Ovary (tissue), 7 donors: ENCODE measurements at regions not wholly inside any gene's neighbourhood (a gene's known extent, or its start where the extent isn't known, plus 50 kb on each side); places are given as distances from the start of the nearest gene placed in this dataset.

Source experiments
- DNase-seq, 5 donors: peaks; one replicate each; pipeline ENCODE4 v3.0.0-alpha.2; 2019 to 2020
- H3K27ac ChIP-seq, 2 donors: fragments of 200-600 bp; one replicate each; pipeline versions ENCODE4 v1.5.1 to v1.8.0; 2019 to 2022
- H3K27me3 ChIP-seq: fragments of 200-600 bp; one replicate; pipeline ENCODE4 v1.8.0; 2022
- H3K36me3 ChIP-seq: fragments of 200-600 bp; sonication (generic); one replicate; pipeline ENCODE4 v1.5.1; 2019
- H3K4me1 ChIP-seq: one replicate; pipeline ENCODE4 v1.8.1; 2013; ENCODE audit warnings: mild to moderate bottlenecking, moderate library complexity; ENCODE audit not compliant: insufficient read depth
- H3K4me3 ChIP-seq: fragments of 200-600 bp; sonication (generic); one replicate; pipeline ENCODE4 v1.5.1; 2017
- H3K9me3 ChIP-seq, 2 donors: fragments of 200-600 bp in 1 of 2; sonication (generic) in 1 of 2; one replicate each; pipeline versions ENCODE4 v1.5.1 to v1.8.1; 2013 to 2019; ENCODE audit warnings: mild to moderate bottlenecking in 1 of 2, moderate library complexity in 1 of 2
- CTCF ChIP-seq, 3 donors: fragments of 450-650 bp in 2 of 3; fragments of 200-600 bp in 1 of 3; IDR thresholded peaks; one replicate each; pipeline versions ENCODE4 v1.5.1 to v1.8.0; 2016 to 2022; ENCODE audit warnings: antibody characterized with exemption in 3 of 3, mild to moderate bottlenecking in 1 of 3
- EP300 ChIP-seq: sonication (generic); formaldehyde crosslinking; IDR thresholded peaks from one replicate; pipeline ENCODE4 v1.6.1; 2017; ENCODE audit warnings: antibody characterized with exemption
- POLR2A ChIP-seq: fragments of 450-650 bp; IDR thresholded peaks from one replicate; pipeline ENCODE4 v1.6.1; 2017; ENCODE audit warnings: antibody characterized with exemption, mild to moderate bottlenecking, moderate library complexity
- WGBS, 3 donors: extraction: QIAGEN DNeasy Blood & Tissue Kit in 1 of 3; methylation state at CpG; one replicate each; pipeline versions ENCODE4 v1.1.5 to v1.1.7; 2013 to 2017; 5-methylcytosine and 5-hydroxymethylcytosine counted together
- intact Hi-C, 4 donors: fragments of 100-400 bp; cut with DNase I; formaldehyde crosslinking; loops; one replicate each; pipeline versions ENCODE4 v1.11.0 to v1.15.1; 2022 to 2023
- donor health status: DM: no; HTN: no; CAD: no; lungs with moderate emphysema.
- donor health status: DM: no; HTN: no; CAD: no.
- donor health status: Bipolar disorder and iron deficiency.
- donor health status: DM: no; HTN: no; CAD: no.
- donor health status: DM: yes; HTN: yes; CAD: no.

- Histone ChIP-seq H3K27ac (no peak overlapping the region), H3K4me1 (peaks cover 6% of the 10 kb centered on the region), H3K9me3 (no peaks in the 10 kb centered on the region), H3K27me3 (no peaks in the 10 kb centered on the region), H3K36me3 (no peaks in the 10 kb centered on the region), H3K4me3 (no peak overlapping the region)
- WGBS, 3 donors: 86 to 92% (median 91%) methylated on average over 6 of the region's 6 CpGs
- TF ChIP-seq POLR2A (no peak), CTCF (IDR thresholded peaks at IDR 0.05) (no peak), EP300 (no peak)
- intact Hi-C loops: no loop called here
- DNase-seq: no peak
These were observed 93.5 kb upstream of the ANKRD10 start for GRCh38 chr13:111008351-111008750.

GRCh38 chr13:111007209-111007608, 92.3 kb upstream of the ANKRD10 start:
- H3K36me3 ChIP-seq: no peaks in the 10 kb centered on the region
- intact Hi-C loops: no loop called here
- no peak overlapping the region for H3K4me3 ChIP-seq
- no peaks in the 10 kb centered on the region for H3K9me3 ChIP-seq
- no peak for DNase-seq
- 57 to 65% (median 60%) methylated on average over 3 of the region's 3 CpGs for WGBS, 3 donors
- no peaks in the 10 kb centered on the region for H3K27me3 ChIP-seq
- H3K4me1 ChIP-seq: peaks cover 6% of the 10 kb centered on the region
- peak overlapping the region; percentile 76 to 89 for H3K27ac ChIP-seq
- TF ChIP-seq EP300 (no peak), CTCF (IDR thresholded peaks at IDR 0.05) (no peak)

- TF ChIP-seq EP300: peak; percentile 67
- no peak for TF ChIP-seq CTCF (IDR thresholded peaks at IDR 0.05)
- no peak for TF ChIP-seq POLR2A
- H3K4me3 ChIP-seq: peak overlapping the region; percentile 21
- 2 to 5% (median 2%) methylated on average over 13 of the region's 13 CpGs for WGBS, 3 donors
- DNase-seq: peak; percentile 72 to 82 (median 77)
- H3K36me3 ChIP-seq: no peaks in the 10 kb centered on the region
- H3K9me3 ChIP-seq: no peaks in the 10 kb centered on the region
- intact Hi-C loops: no loop called here
- no peaks in the 10 kb centered on the region for H3K27me3 ChIP-seq
- H3K4me1 ChIP-seq: peaks cover 6% of the 10 kb centered on the region
- peak overlapping the region; percentile 76 to 89 for H3K27ac ChIP-seq
These were observed 91.7 kb upstream of the ANKRD10 start for GRCh38 chr13:111006506-111007031.

DNA sequence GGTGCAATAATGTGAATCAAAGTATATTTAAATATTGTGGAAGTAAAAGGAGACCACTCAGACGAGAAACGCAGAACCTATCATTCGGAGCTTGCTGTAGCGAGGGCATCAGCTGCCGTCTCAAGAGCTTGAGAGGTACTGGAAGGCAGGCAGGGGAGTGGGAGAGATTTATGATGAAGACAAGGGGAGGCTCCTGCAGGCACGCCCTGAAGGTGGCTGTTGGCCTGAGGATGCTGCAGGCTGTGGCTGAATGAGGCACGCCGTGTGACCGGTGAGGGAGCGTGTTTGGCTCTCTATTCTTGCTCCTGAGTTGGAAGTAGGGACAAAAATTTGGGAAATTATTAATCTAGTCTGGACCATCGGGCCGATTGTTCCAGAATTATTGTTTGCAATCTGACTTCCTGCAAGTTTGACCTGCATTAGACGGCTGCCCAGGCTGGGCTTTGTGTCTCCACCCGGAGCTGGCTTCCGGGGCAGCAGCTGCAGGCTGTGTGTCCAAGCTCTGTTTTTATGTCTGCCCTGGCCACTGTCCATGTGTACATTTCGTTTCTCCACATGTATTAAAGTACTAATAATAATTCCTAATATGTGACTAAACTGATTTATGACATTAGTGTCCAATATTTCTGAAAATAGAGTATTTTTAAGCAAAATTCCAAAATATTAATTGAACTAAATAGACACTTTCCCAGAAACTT, 91.1 kb upstream of the ANKRD10 start:
- intact Hi-C loops: no loop called here
- TF ChIP-seq EP300: no peak
- TF ChIP-seq CTCF (IDR thresholded peaks at IDR 0.05): no peak
- TF ChIP-seq POLR2A: no peak
- WGBS, 3 donors: 15 to 20% (median 18%) methylated on average over 16 of the region's 16 CpGs
- peak; percentile 47 to 61 (median 53) for DNase-seq
- H3K9me3 ChIP-seq: no peaks in the 10 kb centered on the region
- peak overlapping the region; percentile 76 to 89 for H3K27ac ChIP-seq
- peaks cover 6% of the 10 kb centered on the region for H3K4me1 ChIP-seq
- no peak overlapping the region for H3K4me3 ChIP-seq
- no peaks in the 10 kb centered on the region for H3K27me3 ChIP-seq
- no peaks in the 10 kb centered on the region for H3K36me3 ChIP-seq
